ENCODE measurements at regions not wholly inside any gene's neighbourhood (a gene's known extent, or its start where the extent isn't known, plus 50 kb on each side); places are given as distances from the start of the nearest gene placed in this dataset.
A peak's percentile ranks its signal among the peaks of the same experiment; 100 is the strongest.

GRCh38 chr2:105617631-105618350 lies 126.9 kb upstream of the NCK2 start:
- DNase-seq (ENCODE audit: low spot score), result no peak
- Mint-ChIP-seq H3K27ac (no peak overlapping the region), H3K4me3 (no peak overlapping the region), H3K27me3 (ENCODE audit: low read depth) (no peaks in the 10 kb centered on the region; the same call in 1 of the 2 replicates), H3K36me3 (no peaks in the 10 kb centered on the region), H3K9me3 (no peaks in the 10 kb centered on the region), H3K4me1 (peaks cover 28% of the 10 kb centered on the region)
- ChIA-PET POLR2A (no interaction called here), CTCF (interaction anchor here (1.8 kb wide), 1 partner anchor 41 kb away, joined by 4 read pairs; no protein-coding TSS in a partner anchor)
- peak; percentile 39 for ATAC-seq
- TF ChIP-seq OVOL2 (CRISPR knock-in tag; IDR thresholded peaks at IDR 0.05; ENCODE audit: borderline replicate concordance), result no peak
- TF ChIP-seq E2F5 (CRISPR knock-in tag; IDR thresholded peaks at IDR 0.05), result no peak
- TF ChIP-seq ATF2 (CRISPR knock-in tag; IDR thresholded peaks at IDR 0.05; ENCODE audit: borderline replicate concordance, low read depth), result no peak
- no peak for TF ChIP-seq CDX4 (CRISPR knock-in tag; IDR thresholded peaks at IDR 0.05; ENCODE audit: borderline replicate concordance)
- no peak for TF ChIP-seq TCF7 (CRISPR knock-in tag; IDR thresholded peaks at IDR 0.05; ENCODE audit: low read depth)
- TF ChIP-seq NR3C1 (CRISPR knock-in tag; conservative IDR thresholded peaks at IDR 0.05; ENCODE audit: low read depth), result no peak
- no peak for TF ChIP-seq IRF2 (CRISPR knock-in tag; IDR thresholded peaks at IDR 0.05; ENCODE audit: borderline replicate concordance, low read depth)
- TF ChIP-seq ATF6 (CRISPR knock-in tag; IDR thresholded peaks at IDR 0.05), result no peak
- TF ChIP-seq E2F1 (CRISPR knock-in tag; IDR thresholded peaks at IDR 0.05), result no peak
- no peak for TF ChIP-seq MXD4 (CRISPR knock-in tag; IDR thresholded peaks at IDR 0.05; ENCODE audit: borderline replicate concordance)
- TF ChIP-seq HMGA2 (CRISPR knock-in tag; IDR thresholded peaks at IDR 0.05), result no peak
- no peak for TF ChIP-seq ZNF232 (CRISPR knock-in tag; IDR thresholded peaks at IDR 0.05)
- no peak for TF ChIP-seq ZNF532 (CRISPR knock-in tag; IDR thresholded peaks at IDR 0.05; ENCODE audit: borderline replicate concordance)
- TF ChIP-seq NFE2L1 (CRISPR knock-in tag; IDR thresholded peaks at IDR 0.05), result no peak
- no peak for TF ChIP-seq NFATC4 (CRISPR knock-in tag; IDR thresholded peaks at IDR 0.05)
- no peak for TF ChIP-seq RORB (CRISPR knock-in tag; IDR thresholded peaks at IDR 0.05)

All from WTC11 (cell line).